ENCODE measurements at regions not wholly inside any gene's neighbourhood (a gene's known extent, or its start where the extent isn't known, plus 50 kb on each side); places are given as distances from the start of the nearest gene placed in this dataset.

- Histone ChIP-seq H3K4me2 (no peak overlapping the region), H4K20me1 (ENCODE audit: insufficient read depth, poor library complexity, severe bottlenecking) (no peaks in the 10 kb centered on the region), H3K9me3 (ENCODE audit: low read depth) (no peaks in the 10 kb centered on the region), H3K4me3 (no peak overlapping the region), H3K27ac (no peak overlapping the region), H2AFZ (no peak overlapping the region), H3K9me2 (replicated peaks; ENCODE audit: insufficient read depth) (no peaks in the 10 kb centered on the region), H3K4me1 (ENCODE audit: insufficient read depth) (no peaks in the 10 kb centered on the region), H3K79me2 (no peaks in the 10 kb centered on the region), H3K36me3 (replicated peaks; ENCODE audit: insufficient read depth, low read depth) (no peaks in the 10 kb centered on the region), H3K27me3 (no peaks in the 10 kb centered on the region)
- WGBS (ENCODE audit: low lambda C conversion rate, missing lambda C conversion rate): 75% methylated on average over 1 of the region's 1 CpG
- DNase-seq (ENCODE audit: low spot score): no peak
- TF ChIP-seq EZH2 (IDR thresholded peaks at IDR 0.05; ENCODE audit: borderline replicate concordance): no peak
- TF ChIP-seq CTCF (IDR thresholded peaks at IDR 0.05; ENCODE audit: poor library complexity): no peak
These were observed 864.9 kb upstream of the PCDH20 start for GRCh38 chr13:62280590-62280989.

GRCh38 chr13:62278271-62278670 is 862.6 kb upstream of the PCDH20 start:
- DNase-seq (ENCODE audit: low spot score): no peak
- Histone ChIP-seq H3K4me3 (no peak overlapping the region), H4K20me1 (ENCODE audit: insufficient read depth, poor library complexity, severe bottlenecking) (no peaks in the 10 kb centered on the region), H3K27me3 (no peaks in the 10 kb centered on the region), H3K79me2 (no peaks in the 10 kb centered on the region), H3K36me3 (replicated peaks; ENCODE audit: insufficient read depth, low read depth) (no peaks in the 10 kb centered on the region), H3K9me2 (replicated peaks; ENCODE audit: insufficient read depth) (no peaks in the 10 kb centered on the region), H3K9me3 (ENCODE audit: low read depth) (no peaks in the 10 kb centered on the region), H3K4me1 (ENCODE audit: insufficient read depth) (no peaks in the 10 kb centered on the region), H3K4me2 (no peak overlapping the region), H2AFZ (no peak overlapping the region), H3K27ac (no peak overlapping the region)
- TF ChIP-seq EZH2 (IDR thresholded peaks at IDR 0.05; ENCODE audit: borderline replicate concordance): no peak
- no peak for TF ChIP-seq CTCF (IDR thresholded peaks at IDR 0.05; ENCODE audit: poor library complexity)
- no peak for TF ChIP-seq EZH2phosphoT487 (IDR thresholded peaks at IDR 0.05; ENCODE audit: low read depth, severe bottlenecking, unreplicated experiment)

- Histone ChIP-seq H3K9me2 (replicated peaks; ENCODE audit: insufficient read depth) (no peaks in the 10 kb centered on the region), H3K4me1 (ENCODE audit: insufficient read depth) (peaks cover 4% of the 10 kb centered on the region), H3K9me3 (ENCODE audit: low read depth) (no peaks in the 10 kb centered on the region), H3K27ac (no peak overlapping the region), H3K27me3 (no peaks in the 10 kb centered on the region), H3K4me3 (no peak overlapping the region), H2AFZ (no peak overlapping the region), H3K36me3 (replicated peaks; ENCODE audit: insufficient read depth, low read depth) (no peaks in the 10 kb centered on the region), H3K4me2 (no peak overlapping the region), H3K79me2 (no peaks in the 10 kb centered on the region), H4K20me1 (ENCODE audit: insufficient read depth, poor library complexity, severe bottlenecking) (no peaks in the 10 kb centered on the region)
- DNase-seq (ENCODE audit: low spot score): no peak
- TF ChIP-seq CTCF (IDR thresholded peaks at IDR 0.05; ENCODE audit: poor library complexity): no peak
- 92% methylated on average over 2 of the region's 2 CpGs for WGBS (ENCODE audit: low lambda C conversion rate, missing lambda C conversion rate)
These were observed 836.1 kb upstream of the PCDH20 start for GRCh38 chr13:62251734-62252133.

- H3K27me3 ChIP-seq: no peaks in the 10 kb centered on the region
- H3K79me2 ChIP-seq: no peaks in the 10 kb centered on the region
- no peaks in the 10 kb centered on the region for H3K9me3 ChIP-seq (ENCODE audit: low read depth)
- peak; percentile 26 for DNase-seq (ENCODE audit: low spot score)
- no peaks in the 10 kb centered on the region for H4K20me1 ChIP-seq (ENCODE audit: insufficient read depth, poor library complexity, severe bottlenecking)
- TF ChIP-seq EZH2 (IDR thresholded peaks at IDR 0.05; ENCODE audit: borderline replicate concordance) (no peak), EZH2phosphoT487 (IDR thresholded peaks at IDR 0.05; ENCODE audit: low read depth, severe bottlenecking, unreplicated experiment) (no peak), CTCF (IDR thresholded peaks at IDR 0.05; ENCODE audit: poor library complexity) (no peak)
- peak overlapping the region; percentile 44 for H2AFZ ChIP-seq
- 45% methylated on average over 10 of the region's 10 CpGs for WGBS (ENCODE audit: low lambda C conversion rate, missing lambda C conversion rate)
- no peaks in the 10 kb centered on the region for H3K36me3 ChIP-seq (replicated peaks; ENCODE audit: insufficient read depth, low read depth)
- peak overlapping the region; percentile 26 for H3K4me2 ChIP-seq
- peak overlapping the region; percentile 24 for H3K27ac ChIP-seq
- H3K4me1 ChIP-seq (ENCODE audit: insufficient read depth): peaks cover 4% of the 10 kb centered on the region
- H3K9me2 ChIP-seq (replicated peaks; ENCODE audit: insufficient read depth): no peaks in the 10 kb centered on the region
- no peak overlapping the region for H3K4me3 ChIP-seq
These were observed 835.0 kb upstream of the PCDH20 start for GRCh38 chr13:62250501-62251201.

Data from hepatocyte (in vitro differentiated cells).